Lower leg skin (tissue), 4 donors: ENCODE measurements at regions not wholly inside any gene's neighbourhood (a gene's known extent, or its start where the extent isn't known, plus 50 kb on each side); places are given as distances from the start of the nearest gene placed in this dataset.

Source experiments
- DNase-seq, 2 donors: peaks; one replicate each; pipeline ENCODE4 v3.0.0-alpha.2; 2019; ENCODE audit warnings: low spot score in 2 of 2
- H3K4me3 ChIP-seq: fragments of 200-600 bp; sonication (generic); 2 replicates; pipeline ENCODE4 v1.5.1; 2017; ENCODE audit warnings: mild to moderate bottlenecking, low read depth; ENCODE audit not compliant: poor library complexity, severe bottlenecking
- CTCF ChIP-seq, 3 donors: fragments of 450-650 bp; IDR thresholded peaks; one replicate each; pipeline ENCODE4 v1.5.1; 2016; ENCODE audit warnings: antibody characterized with exemption in 3 of 3, mild to moderate bottlenecking in 3 of 3, moderate library complexity in 2 of 3
- POLR2A ChIP-seq, 2 donors: fragments of 450-650 bp; IDR thresholded peaks; one replicate each; pipeline ENCODE4 v1.6.1; 2016 to 2017; ENCODE audit warnings: antibody characterized with exemption in 2 of 2, mild to moderate bottlenecking in 1 of 2, moderate library complexity in 1 of 2
- WGBS, 2 donors: methylation state at CpG; one replicate each; pipeline ENCODE4 v1.1.5; 2018; 5-methylcytosine and 5-hydroxymethylcytosine counted together
- intact Hi-C: fragments of 100-400 bp; cut with DNase I; formaldehyde crosslinking; loops from one replicate; pipeline ENCODE4 v1.15.0; 2023; ENCODE audit warnings: low total_unique reads

- no peak for TF ChIP-seq POLR2A (IDR thresholded peaks at IDR 0.05)
- TF ChIP-seq CTCF (IDR thresholded peaks at IDR 0.05): no peak
- no peak overlapping the region for H3K4me3 ChIP-seq
- no peak for DNase-seq
- intact Hi-C loops: no loop called here
Measured at GRCh38 chr21:22046576-22046975, 1048.4 kb downstream of the NCAM2 start.

GRCh38 chr21:22056904-22057303 lies 1058.7 kb downstream of the NCAM2 start:
- no peak for DNase-seq
- 75 to 82% methylated on average over 5 of the region's 5 CpGs for WGBS, 2 donors
- intact Hi-C loops: no loop called here
- TF ChIP-seq CTCF (IDR thresholded peaks at IDR 0.05) (no peak), POLR2A (IDR thresholded peaks at IDR 0.05) (no peak)
- H3K4me3 ChIP-seq: no peak overlapping the region

GRCh38 chr21:22062472-22063139 lies 1064.4 kb downstream of the NCAM2 start:
- H3K4me3 ChIP-seq: no peak overlapping the region
- no peak for TF ChIP-seq CTCF (IDR thresholded peaks at IDR 0.05)
- no peak for TF ChIP-seq POLR2A (IDR thresholded peaks at IDR 0.05)
- no peak for DNase-seq
- intact Hi-C loops: no loop called here

- TF ChIP-seq CTCF (IDR thresholded peaks at IDR 0.05) (no peak), POLR2A (IDR thresholded peaks at IDR 0.05) (no peak)
- 58 to 71% methylated on average over 2 of the region's 2 CpGs for WGBS, 2 donors
- intact Hi-C loops: no loop called here
Measured at GRCh38 chr21:22063140-22063539, 1064.9 kb downstream of the NCAM2 start.

GRCh38 chr21:22076471-22076870 lies 1078.3 kb downstream of the NCAM2 start:
- no peak for DNase-seq
- intact Hi-C loops: no loop called here
- TF ChIP-seq POLR2A (IDR thresholded peaks at IDR 0.05): no peak
- TF ChIP-seq CTCF (IDR thresholded peaks at IDR 0.05): no peak
- 66 to 76% methylated on average over 4 of the region's 4 CpGs for WGBS, 2 donors
- H3K4me3 ChIP-seq: no peak overlapping the region

More at GRCh38 chr21:22063140-22063539, 1064.9 kb downstream of the NCAM2 start:
- no peak for DNase-seq
- H3K4me3 ChIP-seq: no peak overlapping the region

GRCh38 chr21:22083899-22084298 lies 1085.7 kb downstream of the NCAM2 start:
- intact Hi-C loops: no loop called here
- WGBS, 2 donors: 79 to 87% methylated on average over 3 of the region's 3 CpGs

More at GRCh38 chr21:22083899-22084298, 1085.7 kb downstream of the NCAM2 start:
- DNase-seq: no peak
- TF ChIP-seq POLR2A (IDR thresholded peaks at IDR 0.05) (no peak), CTCF (IDR thresholded peaks at IDR 0.05) (no peak)
- H3K4me3 ChIP-seq: no peak overlapping the region
